ENCODE measurements at regions not wholly inside any gene's neighbourhood (a gene's known extent, or its start where the extent isn't known, plus 50 kb on each side); places are given as distances from the start of the nearest gene placed in this dataset.
"Not testable (repeated sequence)": the region's sequence is repeated elsewhere in the genome, so short reads cannot be mapped to it uniquely, and the experiment has no call there.

DNA sequence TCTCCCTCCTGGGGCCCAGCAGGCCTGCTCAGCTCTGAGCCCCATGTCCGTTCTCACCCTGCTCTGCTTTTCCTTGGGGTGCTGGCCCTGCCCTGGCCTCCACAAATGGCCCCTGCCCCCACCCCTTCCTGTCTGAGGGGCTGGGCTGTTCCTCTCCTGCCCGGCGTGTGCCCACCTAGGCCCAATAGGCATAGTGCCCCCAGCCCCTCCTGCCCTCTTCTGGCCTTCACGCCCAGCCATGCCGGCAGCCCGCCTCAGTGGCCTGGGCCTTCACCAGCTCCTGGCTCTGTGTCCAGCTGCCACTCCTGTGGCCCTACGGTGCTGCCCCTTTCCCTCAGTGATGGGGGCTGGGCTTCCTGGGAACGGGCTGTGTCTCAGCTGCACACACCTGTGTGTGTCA is 125.9 kb downstream of the TMEM121 start:
- not testable (repeated sequence) for TF ChIP-seq POLR2A (IDR thresholded peaks at IDR 0.05)
- TF ChIP-seq, protein P1, sequence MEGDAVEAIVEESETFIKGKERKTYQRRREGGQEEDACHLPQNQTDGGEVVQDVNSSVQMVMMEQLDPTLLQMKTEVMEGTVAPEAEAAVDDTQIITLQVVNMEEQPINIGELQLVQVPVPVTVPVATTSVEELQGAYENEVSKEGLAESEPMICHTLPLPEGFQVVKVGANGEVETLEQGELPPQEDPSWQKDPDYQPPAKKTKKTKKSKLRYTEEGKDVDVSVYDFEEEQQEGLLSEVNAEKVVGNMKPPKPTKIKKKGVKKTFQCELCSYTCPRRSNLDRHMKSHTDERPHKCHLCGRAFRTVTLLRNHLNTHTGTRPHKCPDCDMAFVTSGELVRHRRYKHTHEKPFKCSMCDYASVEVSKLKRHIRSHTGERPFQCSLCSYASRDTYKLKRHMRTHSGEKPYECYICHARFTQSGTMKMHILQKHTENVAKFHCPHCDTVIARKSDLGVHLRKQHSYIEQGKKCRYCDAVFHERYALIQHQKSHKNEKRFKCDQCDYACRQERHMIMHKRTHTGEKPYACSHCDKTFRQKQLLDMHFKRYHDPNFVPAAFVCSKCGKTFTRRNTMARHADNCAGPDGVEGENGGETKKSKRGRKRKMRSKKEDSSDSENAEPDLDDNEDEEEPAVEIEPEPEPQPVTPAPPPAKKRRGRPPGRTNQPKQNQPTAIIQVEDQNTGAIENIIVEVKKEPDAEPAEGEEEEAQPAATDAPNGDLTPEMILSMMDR (IDR thresholded peaks at IDR 0.05): not testable (repeated sequence)

All from heart left ventricle (tissue), 13 donors.